Dedifferentiated amniotic fluid mesenchymal stem cell (primary cell): ENCODE measurements at regions not wholly inside any gene's neighbourhood (a gene's known extent, or its start where the extent isn't known, plus 50 kb on each side); places are given as distances from the start of the nearest gene placed in this dataset.

Experiments
- DNase-seq: peaks from one replicate; pipeline ENCODE4 v3.0.0-alpha.2; 2016; ENCODE audit errors: extremely low spot score

DNA sequence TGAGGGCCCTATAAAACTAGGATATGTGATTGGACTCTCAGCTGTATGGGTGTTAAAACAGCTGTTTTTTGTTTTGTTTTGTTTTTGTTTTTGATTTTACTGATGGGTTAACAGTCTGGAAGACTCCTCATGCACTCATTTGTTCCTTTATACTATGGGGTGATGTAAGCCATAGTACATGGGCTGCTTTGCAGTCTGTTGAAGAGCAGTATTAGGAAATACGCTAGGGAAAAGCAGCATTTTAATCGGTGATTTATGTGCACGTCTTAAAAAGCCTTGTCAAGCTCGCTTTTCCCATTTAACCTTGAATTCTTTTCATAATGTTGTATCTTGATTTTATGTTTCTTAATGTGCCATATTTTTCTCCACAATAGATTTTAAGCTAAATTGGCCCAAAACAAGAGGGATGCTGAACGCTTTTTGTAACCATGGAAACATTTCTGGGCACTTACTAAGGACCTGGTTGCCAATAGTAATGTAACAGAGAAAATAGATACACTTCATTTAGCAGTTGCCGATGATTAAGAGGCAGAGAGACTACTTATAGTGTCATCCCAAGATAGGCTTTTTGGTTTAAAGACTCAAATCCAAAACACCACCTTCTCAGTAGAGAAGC lies 244.0 kb downstream of the SNAPC1 start:
- DNase-seq = no peak

DNA sequence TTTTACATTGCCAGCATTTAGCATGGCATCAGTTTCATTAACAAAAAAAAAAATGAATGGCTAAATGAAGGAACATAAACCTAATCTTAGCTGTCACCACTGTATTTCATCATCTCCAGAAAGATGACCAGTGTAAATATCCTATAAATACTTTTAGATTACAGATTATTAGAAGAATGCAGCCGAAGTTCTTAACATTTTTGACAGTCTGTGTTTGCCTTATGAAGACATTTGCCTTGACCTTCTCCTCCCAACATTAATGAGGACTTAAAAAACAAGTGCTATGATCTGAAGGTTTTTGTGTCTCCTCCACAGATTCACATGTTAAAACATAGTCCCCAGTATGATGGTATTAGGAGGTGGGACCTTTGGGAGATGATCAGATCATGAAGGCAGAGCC lies 253.0 kb downstream of the SNAPC1 start:
- DNase-seq = peak; percentile 34

DNA sequence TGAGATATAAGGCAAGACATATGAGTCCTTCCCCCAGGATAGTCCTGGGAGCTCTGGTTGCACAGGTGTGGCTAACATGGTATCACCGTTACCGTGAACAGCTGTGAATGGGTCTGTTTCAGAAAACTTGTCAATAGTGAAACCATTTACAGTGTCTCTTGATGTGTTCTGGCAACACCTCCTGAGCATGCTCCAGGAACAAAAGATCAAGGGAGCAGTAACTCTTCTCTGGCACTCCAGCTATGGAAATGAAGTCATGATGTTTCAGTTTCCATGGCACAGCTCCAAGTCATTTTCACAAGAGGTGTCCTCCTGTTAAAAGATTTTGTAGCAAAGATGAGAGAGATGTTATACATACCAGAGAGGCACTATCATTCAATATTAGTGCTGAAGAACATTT lies 253.7 kb downstream of the SNAPC1 start:
- DNase-seq = no peak

DNA sequence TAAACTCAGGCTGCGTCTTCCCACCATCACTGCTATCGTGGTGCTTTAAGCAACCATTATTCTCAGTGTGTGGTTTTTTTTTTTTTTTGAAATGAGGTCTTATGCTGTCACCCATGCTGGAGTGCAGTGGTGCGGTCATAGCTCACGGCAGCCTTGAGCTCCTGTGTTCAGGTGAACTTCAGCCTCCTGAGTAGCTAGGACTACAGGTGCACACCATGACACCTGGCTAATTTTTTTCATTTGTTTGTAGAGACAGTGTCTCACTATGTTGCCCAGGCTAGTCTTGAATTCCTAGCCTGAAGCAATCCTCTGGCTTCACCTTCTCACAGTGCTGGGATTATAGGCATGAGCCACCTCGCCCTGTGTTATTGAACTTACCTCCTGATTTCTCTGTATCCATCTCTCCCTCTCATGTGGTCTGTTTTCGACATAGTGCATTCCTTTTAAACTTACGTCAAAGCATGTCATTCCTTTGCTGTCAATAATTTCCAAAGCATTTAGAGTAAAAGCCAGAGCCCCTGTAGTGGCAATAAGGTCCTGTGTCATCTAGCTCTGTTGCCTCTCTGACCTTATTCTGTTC lies 255.5 kb downstream of the SNAPC1 start:
- DNase-seq = no peak

DNA sequence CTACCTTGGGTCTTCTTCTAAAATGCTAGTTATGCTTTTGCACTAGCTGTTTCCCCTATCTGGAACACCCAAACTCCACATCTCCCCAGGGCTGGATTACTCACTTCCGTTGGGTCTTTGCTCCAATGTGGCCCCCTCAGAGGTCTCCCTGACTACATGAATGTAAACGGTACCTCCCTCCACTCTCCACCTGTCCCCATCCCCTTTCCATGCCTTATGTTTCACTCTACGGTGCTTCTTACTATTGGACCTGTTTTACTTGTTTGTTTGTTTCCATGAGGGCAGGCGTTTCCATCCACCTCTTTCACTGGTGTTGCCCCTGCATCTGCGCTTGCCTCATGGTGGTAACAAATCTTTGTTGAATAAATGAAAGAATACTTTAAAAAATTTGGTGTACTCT lies 256.4 kb downstream of the SNAPC1 start:
- DNase-seq = no peak

DNA sequence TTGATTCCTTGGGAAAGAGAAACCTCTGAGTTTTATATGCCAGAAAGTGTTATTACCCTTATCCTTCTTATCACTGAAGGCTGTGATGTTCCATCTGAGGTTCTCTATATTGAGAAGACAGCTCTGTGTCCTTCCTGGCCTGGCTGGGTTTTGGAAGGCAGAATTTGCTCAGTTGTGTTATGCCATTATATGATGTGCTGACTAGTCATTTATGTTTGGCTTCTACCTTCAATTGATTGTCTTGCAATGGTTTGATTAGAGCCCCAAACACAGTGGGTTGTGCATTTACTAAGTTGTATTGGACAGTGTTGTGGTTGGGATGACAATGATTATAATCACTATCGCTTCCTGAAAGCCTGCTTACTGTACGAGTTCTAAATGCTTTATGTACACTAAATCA lies 265.7 kb downstream of the SNAPC1 start:
- no peak for DNase-seq

DNA sequence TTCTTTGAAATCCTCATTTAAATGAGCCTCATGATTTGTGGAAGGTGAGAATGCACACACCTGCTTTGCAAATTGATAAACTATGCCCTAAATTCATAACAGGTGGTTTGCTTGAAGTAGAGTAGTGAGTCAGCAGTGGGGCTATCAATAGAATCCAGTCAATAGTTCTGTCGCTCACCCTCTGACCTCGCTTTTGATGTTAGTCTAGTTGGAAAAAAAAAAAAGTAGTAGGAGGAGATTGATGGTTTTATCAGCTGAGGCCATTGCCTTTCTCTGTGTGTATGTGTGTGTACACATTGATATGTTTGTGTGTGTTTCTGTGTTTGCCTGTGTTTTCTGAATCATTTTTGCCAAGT lies 267.3 kb downstream of the SNAPC1 start:
- DNase-seq = no peak

DNA sequence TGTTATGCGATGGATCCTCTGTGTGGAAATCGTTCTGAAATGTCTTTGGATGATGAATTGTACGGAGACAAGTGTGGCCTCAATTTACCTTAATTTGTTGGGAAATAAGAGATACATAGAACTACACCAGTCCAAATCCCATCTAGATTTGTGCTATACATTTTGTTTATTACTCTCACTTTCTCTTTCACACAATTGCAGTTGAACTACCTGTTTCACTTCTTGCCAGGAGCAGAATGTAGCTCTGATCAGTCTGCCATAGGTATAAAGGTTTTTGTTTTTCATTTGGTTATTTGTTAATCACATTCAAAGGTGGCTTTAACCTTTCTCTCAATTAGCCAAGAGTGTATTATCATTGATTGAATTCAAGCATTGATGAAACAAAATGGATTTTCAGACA lies 268.2 kb downstream of the SNAPC1 start:
- DNase-seq = no peak

DNA sequence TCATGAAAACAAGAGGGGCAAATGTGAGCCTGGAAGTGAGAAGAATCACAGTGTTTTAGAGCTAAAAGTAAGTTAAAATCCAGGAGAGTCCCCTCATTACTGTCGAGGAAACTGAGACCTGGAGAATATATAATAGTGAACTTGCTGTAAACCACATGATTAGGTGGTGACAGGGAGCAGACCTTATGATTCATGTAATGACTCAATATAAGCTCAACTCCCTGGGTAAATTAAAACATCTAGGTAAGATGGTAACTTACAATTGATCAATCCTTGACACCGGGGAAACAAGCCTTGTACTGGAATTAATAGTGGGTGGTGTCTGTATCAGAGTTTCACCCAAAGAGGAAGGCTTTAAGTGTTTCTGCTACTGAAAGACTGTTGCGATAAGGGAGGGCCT lies 269.3 kb downstream of the SNAPC1 start:
- no peak for DNase-seq

DNA sequence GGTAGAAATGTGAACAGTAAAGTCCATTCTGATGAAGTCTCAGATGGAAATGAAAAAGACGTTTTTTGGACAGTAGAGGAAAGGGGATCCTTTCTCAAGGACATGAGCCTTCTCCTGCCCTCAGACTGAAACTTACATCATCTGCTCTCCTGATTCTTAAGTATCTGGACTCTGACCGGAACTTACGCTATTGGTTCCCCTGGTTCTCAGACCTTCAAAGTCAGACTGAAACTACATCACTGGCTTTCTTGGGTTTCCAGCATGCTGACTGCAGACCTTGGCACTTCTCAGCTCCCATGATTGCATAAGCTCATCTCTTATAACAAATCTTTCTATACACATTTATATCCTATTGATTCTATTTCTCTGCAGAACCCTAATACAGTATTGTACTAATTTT lies 291.0 kb downstream of the SNAPC1 start:
- no peak for DNase-seq

DNA sequence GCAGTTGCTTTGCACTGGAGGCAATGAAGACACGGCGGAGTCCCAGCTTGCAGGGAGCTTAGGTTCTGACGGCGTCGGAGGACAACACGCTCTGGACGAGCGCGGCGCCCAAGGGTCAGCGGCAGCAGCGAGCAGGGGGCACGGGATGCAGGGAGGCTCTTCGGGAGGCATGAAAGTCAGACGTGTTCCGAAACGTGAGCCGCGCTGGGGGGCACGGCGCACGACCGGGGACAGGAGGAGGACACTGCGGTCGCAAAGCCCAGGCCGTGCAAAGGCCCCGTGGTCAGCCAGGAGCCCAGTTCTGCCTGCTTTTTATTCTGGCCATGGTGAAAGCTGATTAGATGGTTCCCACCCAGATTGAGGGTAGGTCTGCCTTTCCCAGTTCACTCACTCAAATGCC lies 294.6 kb downstream of the SNAPC1 start:
- no peak for DNase-seq

DNA sequence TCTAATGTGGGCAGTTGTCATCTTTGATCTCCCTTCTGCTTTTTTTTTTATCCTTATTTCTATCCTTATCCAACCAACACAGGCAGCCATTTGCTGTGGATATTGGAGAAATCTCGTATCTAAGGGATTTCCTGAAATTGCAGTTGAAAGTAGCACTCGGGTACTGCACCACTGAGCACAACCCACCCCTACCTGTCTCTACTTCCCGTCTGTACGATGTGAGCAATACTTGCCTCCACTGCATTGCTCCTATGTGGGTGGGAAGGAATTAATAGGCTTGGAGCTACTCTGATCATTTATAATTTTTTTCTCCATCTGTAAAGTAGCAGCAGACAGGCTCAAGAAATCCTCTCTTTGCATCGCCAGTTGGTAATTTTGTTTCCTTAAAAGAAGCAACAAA lies 300.4 kb downstream of the SNAPC1 start:
- no peak for DNase-seq

DNA sequence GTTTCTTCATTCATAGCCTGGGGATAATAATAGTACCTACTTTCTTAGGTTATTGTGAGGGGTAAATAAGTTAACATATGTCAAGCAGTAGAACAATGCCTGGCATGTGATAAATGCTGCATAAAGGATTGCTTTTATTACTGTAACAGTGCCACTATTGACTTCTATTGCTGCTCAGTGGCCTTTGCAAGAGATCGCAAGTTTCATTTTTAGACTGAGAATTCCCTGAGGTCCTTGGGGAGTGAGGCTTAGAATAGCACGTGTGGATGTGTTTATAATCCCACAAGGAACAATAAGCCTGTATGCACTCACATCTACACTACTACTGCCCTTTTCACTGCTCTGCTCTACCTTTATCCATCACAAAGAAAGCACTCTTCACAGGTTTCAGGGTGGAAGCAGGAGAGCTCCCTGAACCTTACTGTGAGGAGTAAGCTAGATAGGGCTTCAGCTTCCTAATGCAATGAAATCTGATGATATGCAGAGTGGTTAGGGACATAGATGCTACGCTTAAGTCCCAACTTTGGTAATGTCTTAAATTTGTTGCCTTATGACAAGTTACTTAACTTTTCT lies 302.6 kb downstream of the SNAPC1 start:
- DNase-seq = no peak

DNA sequence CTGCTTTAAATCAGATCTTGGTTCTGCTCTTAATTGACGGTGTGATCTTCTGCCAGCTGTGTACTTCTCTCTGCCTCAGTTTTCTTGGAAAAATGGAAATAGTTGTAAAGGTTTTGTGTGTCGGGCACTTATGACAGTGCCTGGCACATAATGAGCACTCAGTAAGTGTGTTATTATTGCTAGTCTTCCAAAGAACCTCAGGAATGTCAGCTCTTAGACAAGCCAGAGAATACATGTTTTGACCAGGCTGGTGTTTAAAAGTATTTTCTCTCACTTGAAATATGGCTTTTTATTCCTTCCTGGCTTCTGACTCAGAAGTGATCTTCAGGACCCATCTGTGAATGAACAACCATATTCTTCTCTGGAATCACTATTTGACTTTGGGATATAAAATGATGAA lies 304.1 kb downstream of the SNAPC1 start:
- DNase-seq = no peak

DNA sequence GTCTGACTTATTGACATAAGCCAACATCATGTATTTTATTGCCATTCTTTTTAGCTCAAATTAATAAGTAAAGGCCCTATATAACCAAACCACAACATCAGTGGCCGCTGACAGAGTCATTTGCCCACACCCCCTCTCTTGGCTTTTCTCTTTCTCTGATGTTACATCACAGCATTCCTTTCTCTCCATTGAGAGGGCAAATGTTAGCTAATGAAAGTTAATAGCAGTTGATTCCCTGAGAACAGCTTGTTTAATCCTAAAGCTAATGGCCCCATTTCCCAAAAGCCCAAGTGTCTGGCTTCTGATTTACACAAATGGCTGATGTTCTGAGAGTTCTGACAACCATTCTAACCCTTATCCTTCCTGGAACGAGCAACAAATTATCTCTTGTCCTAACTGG lies 308.8 kb downstream of the SNAPC1 start:
- DNase-seq = no peak

DNA sequence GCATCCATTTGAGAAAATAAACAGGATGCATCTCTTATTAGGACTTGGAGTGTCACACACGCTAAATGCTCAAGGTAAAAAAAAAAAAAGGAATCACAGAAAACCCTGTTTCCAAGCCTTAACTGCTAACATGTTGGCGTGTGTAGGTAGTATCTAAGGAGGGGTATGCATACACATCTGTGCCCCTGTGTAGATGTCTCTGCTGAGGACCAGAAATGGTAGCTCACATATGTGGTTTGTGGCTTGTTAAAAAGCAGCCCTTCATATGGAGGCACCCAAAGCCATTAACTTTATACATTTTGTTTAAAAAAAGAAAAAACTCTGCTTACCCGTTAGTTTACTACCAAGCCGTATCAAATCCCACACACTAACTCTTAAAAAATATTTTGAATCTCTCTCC lies 314.1 kb downstream of the SNAPC1 start:
- DNase-seq = no peak

DNA sequence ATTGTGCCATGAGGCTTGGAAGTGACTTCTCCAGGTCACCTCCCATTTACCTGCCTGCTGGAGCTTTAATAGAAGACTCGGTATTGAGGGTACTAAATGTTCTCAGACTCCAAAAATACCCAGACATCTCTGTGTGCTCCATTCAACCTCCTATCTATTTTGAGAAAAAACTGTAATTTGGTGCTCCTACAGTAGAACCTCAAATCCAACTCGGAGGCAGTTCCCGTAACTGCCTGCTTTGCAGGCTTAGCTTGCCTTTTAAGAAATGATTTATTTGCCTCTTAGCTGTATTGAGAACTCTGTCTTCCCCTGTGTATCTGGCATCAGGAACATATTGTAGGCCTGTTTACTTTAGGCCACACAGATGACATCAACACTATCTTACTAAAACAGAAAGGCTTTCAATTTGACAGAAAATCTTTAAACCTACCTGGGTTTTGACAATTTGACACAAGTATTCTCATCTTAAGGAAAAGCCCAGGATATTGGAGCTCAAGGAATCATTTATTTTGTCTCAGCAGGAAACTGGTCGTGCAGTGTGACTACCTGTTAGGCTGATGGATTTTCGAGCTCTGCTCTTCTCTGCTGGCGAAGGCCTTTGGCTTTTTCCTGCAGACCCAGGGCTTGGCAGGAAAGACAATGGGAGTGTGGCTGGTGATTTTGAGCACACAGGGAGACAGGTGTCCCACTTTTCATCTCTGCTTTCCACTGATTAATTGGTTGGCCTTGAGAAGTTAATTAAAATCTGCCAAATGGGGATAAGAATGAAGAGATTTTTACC lies 314.8 kb downstream of the SNAPC1 start:
- no peak for DNase-seq

DNA sequence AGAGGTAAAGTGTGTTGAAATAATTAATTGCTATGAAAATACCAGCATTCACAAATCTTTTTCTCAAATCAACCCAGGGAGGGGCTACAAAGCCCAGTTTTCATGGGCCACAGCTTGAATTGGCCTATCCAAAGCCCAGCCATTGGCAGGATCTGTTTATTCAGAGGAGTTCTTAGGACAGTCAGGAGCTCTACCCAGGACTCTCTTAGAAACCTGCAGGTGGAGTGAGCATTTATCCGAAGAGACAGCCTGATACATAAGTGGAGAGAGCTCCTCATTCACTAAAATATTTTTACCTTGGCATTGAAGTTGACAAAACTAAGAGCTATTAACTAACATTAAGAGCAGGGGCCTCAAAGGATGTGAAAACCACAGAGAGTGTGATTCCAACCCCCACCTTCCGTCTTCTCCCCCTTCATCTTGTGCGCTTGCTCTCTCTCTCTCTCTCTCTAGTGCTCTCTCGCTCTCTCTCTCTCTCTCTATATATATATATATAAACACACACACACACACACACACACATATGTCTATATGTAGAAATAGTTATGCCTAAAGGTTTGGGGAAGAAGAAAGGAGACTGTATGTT lies 315.5 kb downstream of the SNAPC1 start:
- no peak for DNase-seq

DNA sequence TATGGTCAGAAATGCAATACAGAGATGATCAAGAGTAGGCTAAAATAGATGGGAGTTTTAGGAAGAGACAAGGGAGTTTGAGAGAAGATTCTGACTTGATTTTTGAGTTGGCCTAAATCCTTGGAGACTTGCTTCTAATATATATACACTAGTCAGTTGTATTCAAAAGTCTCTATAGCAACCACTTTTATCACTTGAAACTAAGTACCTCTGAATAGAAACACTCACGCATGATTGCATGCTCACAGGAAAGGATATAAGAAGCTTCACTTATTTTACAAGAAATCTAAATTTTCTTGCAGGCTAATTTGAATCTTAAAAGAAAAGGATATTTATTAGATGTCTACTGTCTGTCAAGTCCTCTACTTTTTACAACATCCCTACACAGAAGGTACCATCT lies 316.8 kb downstream of the SNAPC1 start:
- no peak for DNase-seq

DNA sequence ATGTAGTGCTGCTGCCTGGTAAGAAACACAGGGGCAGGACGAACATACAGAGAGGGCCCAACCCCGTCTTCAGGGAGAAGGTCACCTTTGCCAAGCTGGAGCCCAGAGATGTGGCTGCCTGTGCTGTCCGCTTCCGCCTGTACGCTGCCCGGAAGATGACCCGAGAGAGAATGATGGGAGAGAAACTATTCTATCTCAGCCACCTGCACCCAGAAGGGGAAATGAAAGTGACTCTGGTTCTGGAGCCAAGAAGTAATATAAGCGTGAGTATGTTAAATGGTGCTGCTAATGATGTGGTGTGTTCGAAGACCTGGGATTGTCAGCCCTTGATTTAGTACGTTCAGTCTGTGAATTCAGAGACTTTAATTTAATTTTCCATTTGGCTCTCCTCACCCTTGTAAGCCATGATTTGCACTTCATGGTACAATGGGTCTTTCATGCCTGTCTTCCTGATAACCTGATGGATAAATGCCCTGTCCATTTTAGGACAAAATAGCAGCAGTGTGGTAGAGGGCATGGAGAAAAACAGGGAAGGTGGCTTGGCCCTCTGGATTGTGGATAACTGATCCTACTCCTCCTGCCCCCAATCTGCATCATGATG lies 318.9 kb downstream of the SNAPC1 start:
- no peak for DNase-seq

DNA sequence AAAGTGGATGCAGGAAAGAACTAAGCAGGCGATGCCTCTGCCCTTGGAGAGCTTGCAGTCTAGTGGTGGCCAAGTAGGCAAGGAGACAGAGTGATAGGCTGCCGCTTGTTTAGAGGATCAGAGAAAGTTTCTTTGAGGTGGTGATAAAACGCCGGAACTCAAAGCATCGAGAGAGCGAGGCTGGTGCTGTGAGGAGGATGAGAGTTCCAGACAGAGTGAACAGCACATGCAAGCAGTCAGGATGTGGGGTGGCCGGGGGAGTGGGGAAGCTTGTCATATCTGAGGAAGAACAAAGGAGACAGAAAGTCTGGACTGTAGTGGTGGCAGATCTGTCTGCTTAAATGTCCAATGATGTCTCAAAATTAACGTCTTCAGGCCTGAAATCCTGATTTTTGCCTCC lies 319.7 kb downstream of the SNAPC1 start:
- no peak for DNase-seq

DNA sequence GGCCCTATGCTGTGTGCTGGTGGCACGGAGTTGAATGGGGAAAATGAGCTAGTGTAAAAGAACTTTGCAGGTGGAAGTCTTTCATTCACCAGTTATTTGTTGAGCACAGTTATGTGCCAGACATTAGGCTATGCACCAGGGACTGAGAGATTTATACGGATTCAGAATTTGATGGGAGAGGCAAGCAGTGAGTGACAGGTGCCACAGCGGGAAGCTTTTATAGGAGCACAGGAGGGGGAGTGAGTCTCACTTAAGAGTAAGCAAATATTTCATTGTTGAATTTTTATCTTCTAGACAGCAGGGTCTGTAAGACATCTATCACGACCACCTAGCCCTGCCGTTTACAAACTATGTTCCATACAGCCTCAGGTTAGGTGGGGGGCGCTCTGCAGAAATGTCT lies 320.6 kb downstream of the SNAPC1 start:
- no peak for DNase-seq
